Esophagus mucosa (tissue), 1 donor: ENCODE measurements at regions not wholly inside any gene's neighbourhood (a gene's known extent, or its start where the extent isn't known, plus 50 kb on each side); places are given as distances from the start of the nearest gene placed in this dataset.
A peak's percentile ranks its signal among the peaks of the same experiment; 100 is the strongest.

ENCODE experiments used
- ATAC-seq: fragments of 200-7000 bp; cut with Tn5 transposase; one replicate; pipeline ENCODE4 v1.9.1; 2020
- donor health status: DM: yes; HTN: yes; CAD: no.

- no peak for ATAC-seq
These were observed 349.3 kb upstream of the THRB start for GRCh38 chr3:24843955-24844354.

GRCh38 chr3:24845524-24846155, 351.0 kb upstream of the THRB start:
- no peak for ATAC-seq

DNA sequence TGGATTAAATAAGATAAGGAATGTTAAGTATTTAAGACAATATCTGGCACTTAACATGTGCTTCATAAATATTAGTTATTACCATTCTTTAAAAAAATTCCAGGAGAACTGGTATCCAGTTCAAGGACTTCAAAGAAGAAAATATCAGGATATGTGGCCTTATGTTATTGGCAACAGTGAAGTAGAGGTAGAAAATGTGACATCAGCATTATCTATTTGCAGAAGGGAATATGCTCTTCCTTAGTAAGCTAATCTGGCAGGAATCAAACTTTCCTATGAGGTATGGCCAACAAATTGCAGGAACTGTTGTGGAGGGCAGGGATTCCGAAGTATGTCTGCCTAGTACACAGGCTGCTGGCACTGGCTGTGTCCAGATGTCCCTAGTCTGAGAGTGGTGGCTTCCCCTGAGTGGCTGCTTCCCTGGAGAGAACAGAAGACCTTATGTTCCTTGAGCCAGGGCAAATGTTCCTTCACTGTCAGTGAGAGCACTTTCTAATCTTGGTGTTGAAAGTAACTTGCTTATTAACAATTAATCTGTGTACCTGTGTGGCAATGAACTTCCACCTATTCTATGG, 351.7 kb upstream of the THRB start:
- no peak for ATAC-seq

GRCh38 chr3:24850245-24850644, 355.6 kb upstream of the THRB start:
- ATAC-seq: no peak

DNA sequence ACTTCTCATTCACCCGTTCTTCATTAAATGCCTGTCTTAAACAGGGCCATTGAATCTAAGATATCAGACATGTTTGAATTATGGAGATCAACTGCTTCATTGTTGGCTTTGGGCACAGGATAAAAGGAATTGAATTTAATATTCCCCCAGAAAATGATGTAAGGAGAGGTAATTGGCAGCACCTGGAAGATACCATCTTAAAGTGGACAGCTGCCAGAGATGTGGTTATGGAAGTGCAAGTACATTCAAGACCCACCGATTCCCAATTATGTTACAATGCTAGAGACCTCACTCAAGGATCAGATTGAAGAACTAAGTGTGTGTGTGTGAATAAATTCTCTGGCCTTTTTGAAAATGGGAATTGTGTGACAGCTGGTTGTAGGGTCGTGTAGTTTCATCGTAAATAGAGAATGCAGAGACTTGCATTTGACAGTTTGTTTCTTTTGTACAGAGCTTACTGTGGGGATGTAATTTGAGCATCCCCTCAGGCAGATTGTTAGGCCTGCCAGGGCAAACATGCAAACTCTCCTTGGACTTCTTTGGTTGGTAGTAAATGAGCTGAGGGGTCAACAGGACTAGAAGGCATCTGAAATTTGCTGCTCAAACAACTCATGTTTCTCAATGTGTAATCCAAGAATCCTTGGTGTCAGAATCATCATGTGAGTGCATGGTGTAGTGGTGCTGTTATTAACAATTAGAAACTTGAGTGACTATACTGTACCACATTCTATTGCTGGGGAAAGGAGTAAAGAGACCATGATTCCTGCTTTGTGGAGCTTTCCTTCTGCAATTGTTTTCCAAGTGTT, 359.2 kb upstream of the THRB start:
- ATAC-seq: no peak

- ATAC-seq: no peak
These were observed 360.1 kb upstream of the THRB start for GRCh38 chr3:24854748-24855147.

GRCh38 chr3:24857945-24858344, 363.3 kb upstream of the THRB start:
- ATAC-seq: no peak

DNA sequence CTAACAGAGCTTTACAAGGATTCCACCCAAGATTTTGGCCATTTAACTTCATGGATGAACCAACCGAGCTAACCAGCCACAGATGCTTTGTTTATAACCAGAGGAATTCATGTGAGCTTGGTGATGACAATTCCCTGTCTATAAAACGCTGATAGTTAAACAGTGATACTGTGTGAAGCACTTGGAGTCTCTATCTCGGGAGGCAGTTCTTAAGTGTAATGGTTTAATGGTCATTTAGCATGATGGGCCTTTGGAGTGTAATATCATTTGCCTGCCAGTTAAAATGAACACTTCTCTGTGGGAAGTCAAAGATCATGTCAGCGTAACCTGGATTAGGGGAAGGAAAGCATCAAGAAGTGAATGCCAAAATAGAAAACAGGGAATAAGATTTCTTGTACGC, 368.6 kb upstream of the THRB start:
- ATAC-seq: no peak

- no peak for ATAC-seq
These were observed 373.1 kb upstream of the THRB start for GRCh38 chr3:24867783-24868182.

DNA sequence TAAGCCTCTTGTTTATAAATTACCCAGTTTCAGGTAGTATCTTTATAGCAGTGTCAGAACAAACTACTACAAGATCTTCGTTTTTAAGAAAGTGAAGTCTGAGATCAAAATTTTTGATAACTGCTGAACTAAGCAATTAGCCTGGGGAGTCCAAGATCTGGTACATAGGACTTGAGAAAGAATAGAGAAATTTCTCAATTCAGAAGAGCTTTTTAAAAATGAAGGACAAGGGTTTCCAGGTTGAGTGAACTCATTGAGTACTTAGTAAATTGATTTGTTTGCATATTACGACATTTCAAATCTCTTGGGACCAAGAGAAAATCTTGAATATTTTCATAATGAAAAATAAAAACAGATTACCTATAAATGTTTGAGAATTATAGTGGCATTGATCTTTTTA, 386.6 kb upstream of the THRB start:
- no peak for ATAC-seq

DNA sequence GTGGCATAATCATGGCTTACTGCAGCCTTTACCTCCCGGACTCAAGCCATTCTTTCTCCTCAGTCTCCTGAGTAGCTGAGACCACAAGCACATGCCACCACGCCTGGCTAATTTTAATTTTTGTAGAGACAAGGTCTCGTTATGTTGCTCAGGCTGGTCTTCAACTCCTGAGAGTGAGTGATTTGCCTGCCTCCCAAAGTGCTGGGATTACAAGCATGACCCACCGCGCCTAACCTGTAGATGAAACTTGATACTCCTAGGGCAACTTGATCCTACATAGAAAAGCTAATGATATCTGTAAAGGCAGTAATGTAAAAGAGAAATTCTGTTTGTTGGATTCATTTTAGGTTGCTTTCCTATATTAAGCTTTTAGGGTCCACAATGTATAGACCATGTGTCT, 391.9 kb upstream of the THRB start:
- ATAC-seq: no peak

GRCh38 chr3:24890012-24890411, 395.4 kb upstream of the THRB start:
- ATAC-seq: peak; percentile 31

- ATAC-seq: no peak
These were observed 404.7 kb upstream of the THRB start for GRCh38 chr3:24899373-24899772.

GRCh38 chr3:24899901-24900603, 405.4 kb upstream of the THRB start:
- no peak for ATAC-seq

GRCh38 chr3:24905266-24905665, 410.6 kb upstream of the THRB start:
- ATAC-seq: no peak

- ATAC-seq: no peak
These were observed 412.5 kb upstream of the THRB start for GRCh38 chr3:24907106-24907505.

DNA sequence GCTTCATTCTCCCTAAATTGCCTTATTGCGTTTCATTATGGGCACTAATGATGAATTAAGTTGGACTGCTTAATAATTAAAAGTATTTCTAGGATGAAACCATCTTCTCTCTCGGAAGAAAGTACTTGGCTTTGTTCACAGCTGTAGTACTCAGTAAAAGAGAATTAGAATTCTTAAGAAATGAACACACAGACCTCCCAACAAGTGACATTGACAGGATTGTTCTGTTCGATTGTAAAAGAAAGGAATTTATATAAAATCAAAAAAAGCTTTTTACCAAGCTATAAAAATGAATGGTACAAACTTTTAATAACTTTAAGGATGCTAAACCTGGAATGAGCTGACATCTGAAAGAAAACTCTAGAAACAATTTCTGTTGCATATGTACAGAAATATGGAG, 416.4 kb upstream of the THRB start:
- ATAC-seq: no peak

DNA sequence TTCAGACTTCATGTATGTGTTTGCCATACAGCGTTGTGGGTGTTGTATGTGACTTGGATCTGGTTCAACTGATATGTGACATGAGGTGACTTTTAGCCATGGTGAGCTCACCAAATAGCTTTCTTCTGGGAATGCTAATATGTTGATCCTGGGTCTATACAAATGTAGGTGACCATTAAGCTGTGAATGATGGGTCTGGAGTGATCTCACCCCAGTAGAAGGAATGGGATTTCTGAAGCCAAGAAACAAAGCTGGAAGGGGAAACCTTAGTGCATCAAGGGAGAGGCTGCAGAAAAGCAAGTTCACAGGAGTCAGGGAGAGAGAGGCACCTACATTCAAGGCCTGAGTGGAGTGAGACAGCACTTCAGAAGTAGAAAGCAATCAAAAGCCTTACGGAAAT, 421.0 kb upstream of the THRB start:
- ATAC-seq: no peak

DNA sequence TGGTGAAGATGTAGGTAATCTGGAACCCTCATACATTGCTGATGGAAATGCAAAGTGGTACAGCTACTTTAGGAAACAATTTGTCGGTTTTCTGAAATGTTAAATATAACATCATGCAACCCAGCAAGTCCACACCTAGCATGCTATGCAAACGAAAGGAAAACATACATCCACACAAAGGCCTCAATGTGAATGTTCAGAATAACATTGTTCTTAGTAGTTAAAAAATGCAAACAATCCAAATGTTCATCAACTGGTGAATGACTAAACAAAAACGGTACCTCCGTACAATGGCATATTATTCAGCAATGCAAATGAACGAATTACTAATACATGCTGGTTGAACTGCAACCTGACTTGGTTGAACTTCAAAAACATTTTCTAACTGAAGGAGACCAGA, 423.3 kb upstream of the THRB start:
- ATAC-seq: no peak

DNA sequence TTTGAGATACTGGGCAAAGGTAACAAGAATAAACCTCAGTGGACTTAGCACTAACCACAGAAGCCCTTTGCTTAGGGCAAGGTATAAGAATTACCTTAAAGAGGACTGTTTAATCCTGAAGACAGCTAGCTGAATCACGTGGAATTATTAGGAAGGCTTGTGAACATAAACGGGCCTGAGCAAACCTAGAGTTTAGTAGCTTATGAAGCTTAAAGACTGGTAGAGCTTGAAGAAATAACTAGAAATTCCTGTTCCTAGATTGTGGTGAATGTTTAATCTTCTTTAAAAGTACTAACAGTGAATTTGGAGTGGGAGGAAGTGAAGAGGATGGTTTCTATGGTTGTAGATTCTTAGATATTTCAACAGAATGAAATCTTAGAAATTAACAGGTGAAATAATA, 428.9 kb upstream of the THRB start:
- ATAC-seq: peak; percentile 99

- ATAC-seq: no peak
These were observed 434.9 kb upstream of the THRB start for GRCh38 chr3:24929521-24929920.

GRCh38 chr3:24933401-24933800, 438.8 kb upstream of the THRB start:
- ATAC-seq: no peak

GRCh38 chr3:24936574-24936973, 441.9 kb upstream of the THRB start:
- no peak for ATAC-seq

GRCh38 chr3:24937228-24937627, 442.6 kb upstream of the THRB start:
- ATAC-seq: no peak
